Fibroblast of mammary gland (primary cell): ENCODE measurements at regions not wholly inside any gene's neighbourhood (a gene's known extent, or its start where the extent isn't known, plus 50 kb on each side); places are given as distances from the start of the nearest gene placed in this dataset.

Experiments
- DNase-seq: peaks from one replicate; pipeline ENCODE4 v3.0.0-alpha.2; 2010; ENCODE audit warnings: low read depth
- H3K4me3 ChIP-seq: 2 replicates; pipeline ENCODE4 v1.5.1; 2011; ENCODE audit warnings: low read depth, mild to moderate bottlenecking, low read length, moderate library complexity; ENCODE audit not compliant: control insufficient read depth
- TF ChIP-seq, protein P1 (sequence below): conservative IDR thresholded peaks from 2 replicates; pipeline ENCODE4 v1.5.1; 2011; ENCODE audit warnings: low read depth, low read length, inconsistent platforms; ENCODE audit not compliant: control insufficient read depth, insufficient read depth

DNA sequence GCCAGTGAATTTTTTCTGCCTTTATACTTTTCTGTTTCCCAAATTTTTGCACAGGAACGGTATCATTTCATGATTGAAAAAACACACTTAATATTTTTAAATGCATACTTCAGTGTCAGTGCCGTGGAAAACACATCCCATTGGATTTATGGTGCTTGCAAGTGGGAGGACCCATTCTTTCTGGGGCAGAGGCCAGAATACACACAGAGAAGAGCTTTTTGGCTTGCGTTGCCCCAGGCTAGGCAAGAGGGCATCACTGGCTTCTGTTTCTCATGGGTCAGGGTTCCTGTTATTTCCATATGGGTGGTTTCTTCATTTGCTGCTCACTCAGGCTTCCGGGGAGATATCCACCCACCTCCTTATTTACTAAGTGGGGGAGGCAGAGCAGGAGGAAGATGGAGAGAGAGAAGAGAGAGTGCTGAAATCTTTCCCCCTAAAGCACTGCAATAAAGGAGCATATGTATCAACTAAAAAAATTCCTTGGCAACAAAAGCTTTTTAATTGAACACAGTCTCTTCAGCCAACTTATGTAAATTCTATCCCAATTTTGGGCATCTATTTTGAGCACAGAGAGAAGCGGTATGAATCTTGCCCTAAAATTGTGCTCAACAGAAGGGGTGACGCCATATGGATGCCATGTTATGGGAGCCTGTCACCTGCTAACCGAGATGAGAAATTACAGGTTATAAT, 66.0 kb upstream of the KIRREL3 start:
- TF ChIP-seq, protein P1, sequence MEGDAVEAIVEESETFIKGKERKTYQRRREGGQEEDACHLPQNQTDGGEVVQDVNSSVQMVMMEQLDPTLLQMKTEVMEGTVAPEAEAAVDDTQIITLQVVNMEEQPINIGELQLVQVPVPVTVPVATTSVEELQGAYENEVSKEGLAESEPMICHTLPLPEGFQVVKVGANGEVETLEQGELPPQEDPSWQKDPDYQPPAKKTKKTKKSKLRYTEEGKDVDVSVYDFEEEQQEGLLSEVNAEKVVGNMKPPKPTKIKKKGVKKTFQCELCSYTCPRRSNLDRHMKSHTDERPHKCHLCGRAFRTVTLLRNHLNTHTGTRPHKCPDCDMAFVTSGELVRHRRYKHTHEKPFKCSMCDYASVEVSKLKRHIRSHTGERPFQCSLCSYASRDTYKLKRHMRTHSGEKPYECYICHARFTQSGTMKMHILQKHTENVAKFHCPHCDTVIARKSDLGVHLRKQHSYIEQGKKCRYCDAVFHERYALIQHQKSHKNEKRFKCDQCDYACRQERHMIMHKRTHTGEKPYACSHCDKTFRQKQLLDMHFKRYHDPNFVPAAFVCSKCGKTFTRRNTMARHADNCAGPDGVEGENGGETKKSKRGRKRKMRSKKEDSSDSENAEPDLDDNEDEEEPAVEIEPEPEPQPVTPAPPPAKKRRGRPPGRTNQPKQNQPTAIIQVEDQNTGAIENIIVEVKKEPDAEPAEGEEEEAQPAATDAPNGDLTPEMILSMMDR, result no peak
- no peak overlapping the region for H3K4me3 ChIP-seq
- DNase-seq, result no peak

DNA sequence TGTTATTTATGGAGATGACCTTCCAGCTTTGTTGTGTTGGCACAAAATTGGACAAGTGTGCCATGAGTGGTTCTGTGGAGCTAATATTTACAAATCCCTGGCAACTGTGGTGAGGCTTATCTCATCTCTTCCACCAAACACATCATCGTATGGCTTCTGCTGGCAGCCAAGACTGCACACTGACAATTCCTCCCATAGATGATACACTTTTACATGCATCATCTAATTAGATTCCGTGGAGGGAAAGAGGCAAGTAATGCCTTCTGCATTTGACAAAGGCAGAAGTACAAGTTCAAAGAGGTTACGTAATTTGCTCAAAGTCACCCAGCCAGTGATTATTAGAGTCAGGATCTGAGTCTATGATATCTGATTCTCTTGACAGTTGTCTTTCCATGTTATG, 62.7 kb upstream of the KIRREL3 start:
- no peak overlapping the region for H3K4me3 ChIP-seq
- TF ChIP-seq, protein P1, result no peak
- DNase-seq, result no peak

DNA sequence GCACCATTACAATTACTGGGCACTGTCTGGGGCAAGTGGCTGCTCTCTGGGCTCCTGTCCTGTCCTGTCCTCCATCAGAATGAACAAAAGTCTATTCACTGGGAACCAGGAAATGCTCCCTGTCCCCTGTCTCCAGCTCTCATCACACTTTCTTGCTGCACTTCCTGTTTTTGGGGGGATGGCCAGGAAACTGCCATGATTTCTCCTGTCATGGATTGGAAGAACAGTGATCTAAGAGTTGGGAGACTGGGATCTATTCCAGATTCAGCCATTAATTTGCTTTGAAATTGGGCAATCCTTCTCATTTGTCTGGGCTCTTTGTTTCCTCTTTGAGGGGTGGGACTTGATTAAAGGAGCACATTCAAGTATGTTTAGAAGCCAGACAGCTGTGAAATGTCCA, 61.4 kb upstream of the KIRREL3 start:
- TF ChIP-seq, protein P1, result no peak
- no peak for DNase-seq
- H3K4me3 ChIP-seq, result no peak overlapping the region

DNA sequence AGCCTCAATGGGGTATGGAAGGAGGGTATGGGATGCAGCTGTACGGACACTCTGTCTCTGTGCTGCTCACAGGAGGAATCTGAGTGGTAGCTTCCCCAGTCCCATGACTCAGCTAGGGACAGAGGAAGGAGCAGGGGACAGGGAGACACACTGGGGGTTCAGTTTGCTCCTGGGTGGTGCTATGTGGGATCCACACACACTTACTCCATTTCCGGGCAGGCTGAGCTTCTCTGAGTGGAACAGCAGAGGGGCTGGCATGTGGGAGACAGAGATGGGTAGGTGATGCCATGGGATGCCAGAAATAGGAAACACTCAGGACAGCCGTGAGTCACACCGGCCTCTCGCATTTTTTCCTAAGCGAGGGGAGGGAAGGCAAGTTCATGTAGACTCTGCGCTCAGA, 59.2 kb upstream of the KIRREL3 start:
- TF ChIP-seq, protein P1, result no peak
- H3K4me3 ChIP-seq, result no peak overlapping the region
- no peak for DNase-seq

DNA sequence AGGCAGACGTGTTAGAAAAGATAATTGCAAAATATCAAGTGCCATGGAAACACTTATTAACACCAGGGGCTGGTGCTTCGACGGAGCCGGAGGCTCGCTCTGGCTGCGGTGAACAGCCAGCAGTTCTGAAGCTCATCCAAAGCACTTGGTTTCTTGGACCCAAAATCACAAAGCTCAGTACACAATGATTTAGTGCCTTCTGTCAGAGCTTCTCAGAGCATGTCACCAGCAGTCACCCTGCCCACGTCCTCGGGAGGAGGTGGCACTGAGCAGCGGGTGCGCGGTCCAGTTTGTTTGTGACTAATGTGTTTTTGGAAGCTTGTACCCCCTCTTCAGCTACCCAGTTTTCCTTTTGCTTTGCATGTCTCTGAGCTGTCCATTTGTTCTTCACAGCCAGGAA, 58.7 kb upstream of the KIRREL3 start:
- no peak overlapping the region for H3K4me3 ChIP-seq
- no peak for DNase-seq
- TF ChIP-seq, protein P1, result no peak

DNA sequence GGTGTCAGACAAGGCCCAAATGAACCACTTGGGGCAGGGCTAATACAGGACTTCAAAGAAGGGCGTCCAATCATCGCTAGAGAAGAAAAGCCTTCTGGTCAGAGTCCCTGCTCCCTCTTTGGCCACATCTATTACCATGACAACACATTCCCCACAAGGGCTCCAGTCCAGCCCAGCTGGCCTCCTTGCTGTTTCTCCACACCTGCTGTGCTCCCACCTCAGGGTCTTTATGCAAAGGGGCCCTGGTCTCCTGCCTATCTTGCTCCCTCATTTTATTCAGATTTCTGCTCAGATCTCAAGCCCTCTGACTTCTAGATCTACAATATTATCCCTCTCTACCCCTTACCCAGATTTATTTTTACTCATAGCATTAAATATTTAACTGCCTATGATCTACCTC, 58.0 kb upstream of the KIRREL3 start:
- DNase-seq, result no peak
- H3K4me3 ChIP-seq, result no peak overlapping the region
- TF ChIP-seq, protein P1, result no peak

DNA sequence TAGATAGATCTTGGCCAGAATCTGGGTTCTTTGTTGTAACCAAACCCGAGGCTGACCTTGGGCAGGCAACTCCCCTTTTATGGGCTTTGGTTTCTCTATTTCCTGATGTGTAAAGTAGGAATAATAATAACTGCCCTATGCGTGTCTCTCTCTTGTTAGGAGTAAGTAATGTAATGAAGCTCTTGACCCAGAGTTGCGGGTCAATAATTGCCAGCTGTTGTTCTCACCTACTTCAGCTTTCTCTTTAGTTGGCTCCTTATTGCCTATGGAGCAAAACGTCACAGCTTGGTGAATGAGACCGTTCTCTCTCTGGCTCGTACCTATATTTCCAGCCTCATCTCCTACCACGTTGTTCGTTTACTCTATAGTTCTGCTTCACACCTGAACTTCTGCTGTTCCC, 56.6 kb upstream of the KIRREL3 start:
- TF ChIP-seq, protein P1, result no peak
- no peak overlapping the region for H3K4me3 ChIP-seq
- no peak for DNase-seq
